HUDEP-2 (cell line): ENCODE measurements at regions not wholly inside any gene's neighbourhood (a gene's known extent, or its start where the extent isn't known, plus 50 kb on each side); places are given as distances from the start of the nearest gene placed in this dataset.
A peak's percentile ranks its signal among the peaks of the same experiment; 100 is the strongest.

ENCODE experiments used
- DNase-seq, 76 experiments: peaks; one replicate each; lab custom pipeline; 2025; ENCODE audit not compliant: unreplicated experiment in 76 of 76; lab: John Stamatoyannopoulos, UW

DNA sequence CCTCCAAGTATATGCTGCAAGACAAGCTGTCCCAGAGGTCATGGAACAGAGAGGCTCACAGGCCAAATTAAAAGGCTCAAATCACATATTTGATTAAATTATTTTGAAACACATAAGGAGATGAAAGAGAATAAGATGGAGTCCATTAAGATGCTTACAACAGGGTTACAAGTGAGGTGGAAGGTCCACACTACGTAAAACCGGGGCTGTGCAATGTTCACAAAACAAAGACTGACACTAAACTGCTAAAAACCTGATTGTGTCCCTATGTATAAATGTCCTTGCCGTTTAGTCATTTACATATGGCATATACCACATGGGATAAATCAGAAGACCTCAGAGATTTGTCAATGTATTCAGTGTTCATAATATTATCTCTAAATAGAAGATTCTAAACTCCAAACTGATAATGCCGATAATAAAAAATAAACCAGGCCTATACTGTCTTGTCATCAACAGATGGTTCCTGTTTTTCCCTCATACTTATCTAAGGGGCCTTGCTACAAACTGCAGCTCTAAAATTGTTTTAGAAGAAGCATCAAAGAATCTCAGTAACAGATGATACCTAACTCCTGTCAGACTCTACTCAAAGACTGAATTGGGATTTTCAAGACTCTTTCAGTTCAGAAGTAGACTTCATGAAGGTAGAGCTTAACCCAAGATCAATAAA is 51.8 kb upstream of the RIPOR2 start:
- no peak for DNase-seq

DNA sequence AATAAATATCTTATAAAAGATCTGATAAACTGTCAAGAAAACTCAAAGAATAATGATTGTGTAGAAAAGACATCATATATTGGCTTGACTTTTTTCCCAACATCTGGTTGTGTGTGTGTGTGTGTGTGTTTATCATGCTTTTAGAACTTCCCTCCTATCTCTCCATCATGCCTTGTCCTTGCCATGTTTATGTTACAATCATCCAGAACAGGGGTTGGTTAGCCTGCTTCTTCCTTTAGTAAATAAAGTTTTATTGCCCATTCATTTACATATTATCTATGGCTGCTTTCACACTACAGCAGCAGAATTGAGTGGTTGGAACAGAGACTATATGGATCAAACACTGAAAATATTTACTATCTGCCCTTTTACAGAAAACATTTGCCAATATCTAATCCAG is 52.8 kb upstream of the RIPOR2 start:
- DNase-seq = no peak

DNA sequence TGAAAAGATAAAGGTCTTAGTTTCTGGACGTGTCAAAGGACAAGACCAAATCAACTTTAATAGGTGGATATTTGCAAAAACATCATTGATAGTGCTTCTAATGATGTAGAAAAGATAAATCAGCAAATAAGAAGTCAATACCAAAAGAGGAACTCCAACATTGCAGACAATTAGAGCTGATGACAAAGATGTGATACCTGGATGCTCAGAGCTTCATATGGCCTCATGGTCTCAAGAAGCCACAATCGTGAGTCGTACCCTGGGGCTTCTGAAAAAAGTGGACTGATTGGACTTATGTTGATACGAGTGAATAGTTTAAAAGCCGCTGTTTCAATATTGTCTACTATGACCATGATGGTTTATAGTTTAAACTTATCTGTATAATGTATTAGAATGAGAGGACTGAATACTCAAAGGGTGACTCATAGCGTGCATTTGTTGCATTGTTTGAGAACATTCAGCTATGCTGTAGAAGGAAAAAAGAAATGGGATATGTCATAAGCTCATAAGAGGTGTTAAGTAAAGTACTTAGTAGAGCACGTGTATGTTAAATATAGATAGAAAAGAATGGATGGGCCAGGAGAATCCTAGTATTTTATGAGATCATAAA is 54.6 kb upstream of the RIPOR2 start:
- DNase-seq = no peak

DNA sequence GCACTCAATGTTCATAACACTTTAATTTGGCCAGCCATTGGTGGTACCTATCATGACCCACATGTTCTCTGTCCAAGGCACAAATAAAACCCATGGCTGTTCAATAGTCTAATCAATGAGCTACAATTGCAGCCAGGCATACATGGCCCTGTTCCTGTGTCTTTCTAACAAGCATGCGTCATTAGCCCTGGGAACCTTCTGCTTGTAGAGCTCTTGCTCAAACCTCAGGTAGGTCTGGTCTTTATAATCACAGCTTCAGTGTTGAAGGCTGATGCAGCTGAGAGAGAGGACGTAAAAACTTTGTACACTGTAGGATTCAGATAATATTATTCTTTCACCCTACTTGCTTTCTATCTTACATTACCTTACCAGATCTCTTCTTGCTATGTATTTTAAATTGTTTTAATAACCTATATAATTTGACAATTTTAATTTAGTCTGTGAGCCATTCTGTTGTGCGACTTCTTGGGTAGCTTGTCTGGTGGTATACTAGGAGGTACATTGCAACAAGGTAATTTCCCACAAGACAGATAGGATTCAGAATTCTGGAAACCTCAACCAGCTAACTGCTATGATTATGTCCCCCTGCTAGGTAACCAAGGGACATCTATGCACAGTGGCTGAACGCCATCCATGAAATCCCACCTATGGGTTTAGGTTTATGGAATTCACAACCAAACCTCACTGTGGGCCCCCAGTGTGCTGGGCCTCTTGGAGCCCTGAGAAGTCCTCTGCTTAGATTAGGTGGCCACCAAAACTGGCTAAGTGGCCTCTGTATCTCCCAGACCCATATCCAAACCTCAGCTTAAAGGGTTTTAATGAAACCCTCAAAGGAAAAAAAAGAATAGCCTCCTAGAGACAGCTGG is 55.4 kb upstream of the RIPOR2 start:
- no peak for DNase-seq

DNA sequence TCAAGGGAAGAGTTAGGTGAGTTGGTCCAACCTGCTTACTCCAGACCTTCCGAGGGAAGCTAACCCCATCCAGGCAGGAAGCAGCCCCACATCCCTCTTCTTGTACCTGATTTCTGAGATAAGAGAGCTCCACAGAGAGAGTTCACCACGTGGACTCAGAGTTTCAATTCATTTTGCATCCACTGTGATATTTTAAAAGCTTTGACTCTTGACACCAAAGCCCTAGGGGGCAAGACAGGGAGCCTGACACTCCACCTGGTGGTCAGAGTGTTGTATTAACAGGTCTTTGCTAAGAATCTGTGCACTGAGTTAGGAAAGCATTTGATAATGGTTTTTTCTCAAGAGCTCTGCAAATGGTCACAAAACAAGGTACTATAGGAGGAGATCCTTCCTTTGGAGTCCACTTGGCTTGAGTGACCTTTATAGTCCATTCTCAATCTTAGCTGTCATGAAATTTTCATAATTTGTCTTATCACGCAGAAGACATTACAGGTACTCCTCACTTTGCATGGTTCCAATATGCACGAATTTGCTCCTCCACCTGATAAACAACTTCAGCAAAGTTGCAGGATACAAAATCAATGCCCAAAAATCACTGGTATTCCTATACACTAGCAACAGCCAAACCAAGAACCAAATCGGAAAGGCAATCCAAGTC is 56.2 kb upstream of the RIPOR2 start:
- DNase-seq = peak in 32 of 76 experiments; percentile 5 to 60 (median 26)

DNA sequence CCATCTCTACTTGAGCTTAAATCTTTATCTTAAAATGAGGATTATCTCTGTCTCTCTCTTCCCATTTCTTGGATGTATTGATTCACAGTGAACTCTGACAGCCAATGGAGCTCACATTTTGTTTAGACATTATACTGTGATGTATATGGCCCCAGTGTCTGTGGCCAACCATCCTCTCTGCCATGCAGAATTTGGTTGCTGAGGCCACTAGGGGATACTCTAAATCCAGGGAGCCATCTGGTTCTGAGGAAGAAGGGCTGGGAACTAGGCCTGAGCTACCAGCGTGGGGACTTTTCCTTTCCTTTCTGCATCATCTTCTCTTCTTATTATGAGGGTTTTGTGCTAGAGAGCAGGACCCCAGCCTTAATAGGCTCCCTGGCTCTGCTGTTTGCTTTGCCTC is 59.1 kb upstream of the RIPOR2 start:
- no peak for DNase-seq

DNA sequence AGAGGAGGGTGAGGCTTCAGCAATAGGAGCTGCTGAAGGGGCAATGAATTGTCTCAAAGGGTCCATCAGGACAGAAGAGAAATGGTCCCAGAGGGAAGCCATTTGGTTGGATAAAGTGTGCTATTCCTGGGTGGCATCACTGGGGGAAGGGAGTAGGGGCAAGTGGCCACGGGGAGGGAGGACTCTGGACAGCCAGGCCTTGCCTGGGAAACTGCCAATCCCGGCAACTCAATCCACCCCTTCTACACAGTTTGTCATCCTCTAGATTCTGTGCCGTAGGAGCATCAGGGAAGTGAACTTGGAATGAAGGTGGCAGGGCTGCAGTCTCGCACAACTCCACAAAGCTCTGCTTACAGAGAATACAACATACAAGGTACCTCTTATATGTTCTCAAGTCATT is 59.5 kb upstream of the RIPOR2 start:
- no peak for DNase-seq

DNA sequence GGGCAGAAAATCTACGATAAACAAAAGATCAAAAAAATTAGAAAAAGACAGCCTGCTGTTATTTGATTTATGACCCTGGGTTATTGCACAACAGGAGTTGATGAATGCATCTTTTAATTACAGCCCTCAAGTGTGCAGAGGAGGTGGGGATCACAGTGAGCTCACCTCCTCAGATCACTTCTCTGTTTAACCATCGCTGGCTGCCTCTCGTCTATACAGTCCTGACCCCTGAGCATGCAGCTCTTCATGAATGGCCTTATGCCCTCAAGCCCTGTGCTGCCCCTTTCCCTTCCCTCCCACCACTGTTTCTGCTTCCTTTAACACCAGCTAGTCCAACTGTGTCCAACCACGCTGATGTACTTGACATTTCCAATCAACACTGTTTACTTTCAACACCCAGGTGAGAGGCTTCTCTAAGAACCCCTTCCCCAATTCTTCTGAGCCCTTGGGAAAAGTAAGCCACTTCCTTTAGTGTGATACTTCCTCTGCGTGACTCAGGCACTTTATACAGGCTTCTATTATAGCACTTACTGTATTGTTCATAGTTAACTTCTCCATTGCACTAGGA is 60.6 kb upstream of the RIPOR2 start:
- no peak for DNase-seq

DNA sequence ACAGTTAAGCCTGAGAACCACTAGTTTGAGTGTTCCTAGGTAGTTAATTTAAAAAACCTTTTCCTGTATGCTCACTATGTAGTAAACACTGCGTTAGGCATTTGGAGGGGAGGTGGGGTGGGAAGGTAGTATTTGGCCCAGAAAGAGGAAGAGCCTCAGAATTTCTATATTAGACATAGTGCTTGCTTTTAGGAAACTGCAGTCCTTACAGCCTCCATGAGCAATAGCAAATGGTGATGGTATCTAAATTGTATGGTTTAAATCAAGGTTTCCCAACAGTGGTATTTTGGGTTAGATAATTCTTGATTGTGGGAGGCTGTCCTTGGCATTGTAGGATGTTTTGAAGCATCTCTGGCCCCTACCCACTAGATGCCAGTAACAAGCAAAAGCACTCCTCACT is 61.5 kb upstream of the RIPOR2 start:
- DNase-seq = no peak

DNA sequence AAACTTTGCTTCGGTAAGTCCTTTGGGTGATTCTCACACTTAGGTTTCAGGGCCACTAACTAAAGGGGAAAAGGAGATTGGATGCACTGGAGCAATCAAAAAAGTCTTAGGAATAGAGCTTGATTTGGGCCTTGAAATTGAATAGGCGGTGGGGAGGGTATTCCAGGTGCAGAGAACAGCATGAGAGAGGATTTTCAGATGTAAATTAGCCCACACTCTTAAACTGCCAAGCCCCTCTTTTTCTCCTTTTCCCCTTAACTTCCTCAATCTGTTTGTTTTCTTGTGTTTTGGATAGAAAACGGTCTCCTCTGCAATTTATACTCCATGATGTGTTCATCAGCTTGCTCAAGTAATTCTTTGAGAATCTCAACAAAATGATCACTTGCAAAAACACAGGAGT is 62.1 kb upstream of the RIPOR2 start:
- no peak for DNase-seq

DNA sequence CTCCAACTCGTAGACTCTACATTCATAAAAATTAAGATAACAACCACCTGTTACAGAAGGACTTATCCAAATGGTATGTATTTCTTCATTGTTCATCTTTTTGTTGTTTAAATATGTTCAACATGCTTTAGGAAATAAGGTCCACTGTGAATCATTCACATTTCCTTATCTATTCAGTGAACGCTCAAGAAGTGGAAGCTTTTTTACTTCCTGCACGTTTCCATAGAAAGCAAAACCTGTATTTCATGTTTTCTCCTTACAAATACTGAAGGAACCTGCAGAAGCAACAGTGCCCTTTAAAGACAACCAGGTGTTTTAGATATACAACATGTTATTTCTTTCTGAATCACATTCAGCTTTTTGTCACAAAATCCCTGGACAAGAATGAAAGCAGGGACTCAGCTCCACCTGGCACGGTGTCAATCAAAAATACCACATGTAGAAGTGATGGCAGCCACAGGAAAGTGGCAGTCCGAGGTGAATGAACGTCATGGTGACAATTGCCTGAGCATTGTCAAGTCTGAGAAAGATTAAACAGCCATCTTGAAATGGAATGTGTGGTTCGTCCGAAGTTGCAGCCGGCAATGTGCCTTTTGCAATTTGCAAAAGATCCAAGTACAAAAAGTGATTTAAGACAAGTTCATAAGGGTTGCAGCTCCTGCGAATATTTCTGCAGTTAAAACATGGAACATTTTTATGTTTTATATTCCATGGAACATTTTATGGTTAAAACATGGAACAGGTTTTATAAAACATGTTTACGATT is 66.7 kb upstream of the RIPOR2 start:
- no peak for DNase-seq

DNA sequence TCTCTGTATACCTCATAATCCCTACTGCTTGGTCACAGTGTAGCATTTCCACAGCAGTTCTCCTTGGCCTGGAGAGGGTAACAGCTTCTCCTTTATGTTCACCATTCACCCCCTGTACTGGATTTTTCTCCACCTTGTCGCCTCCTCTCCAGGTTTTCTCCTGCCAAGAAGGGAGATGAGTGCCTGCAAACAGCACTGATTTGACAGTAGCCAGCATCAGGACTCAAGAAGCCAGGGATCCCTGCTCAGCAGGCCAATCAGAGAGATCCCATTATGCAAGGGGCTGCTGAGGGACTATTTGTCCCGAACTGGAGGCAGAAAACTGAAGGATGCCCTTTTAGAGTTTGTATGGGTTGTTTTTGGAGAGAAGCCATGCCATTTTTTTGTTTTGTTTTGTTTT is 68.6 kb upstream of the RIPOR2 start:
- no peak for DNase-seq

DNA sequence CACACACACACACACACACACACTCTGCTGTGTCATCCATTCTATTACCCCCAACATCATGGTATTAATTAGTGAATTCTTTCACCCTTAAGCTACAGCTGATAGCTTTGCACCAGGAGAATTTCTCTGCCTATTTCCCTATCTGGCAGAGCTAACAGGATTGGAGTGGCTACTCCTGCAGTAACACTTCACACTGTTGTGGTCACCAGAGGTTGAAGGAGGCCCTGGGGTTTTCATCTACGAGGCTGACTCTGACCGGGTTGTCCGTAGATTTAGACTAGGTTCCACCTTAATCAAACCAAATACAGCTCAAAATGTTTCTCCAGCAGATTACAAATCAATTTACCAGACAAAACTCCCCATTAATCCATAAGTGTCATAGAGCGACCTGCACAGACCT is 69.2 kb upstream of the RIPOR2 start:
- DNase-seq = no peak

DNA sequence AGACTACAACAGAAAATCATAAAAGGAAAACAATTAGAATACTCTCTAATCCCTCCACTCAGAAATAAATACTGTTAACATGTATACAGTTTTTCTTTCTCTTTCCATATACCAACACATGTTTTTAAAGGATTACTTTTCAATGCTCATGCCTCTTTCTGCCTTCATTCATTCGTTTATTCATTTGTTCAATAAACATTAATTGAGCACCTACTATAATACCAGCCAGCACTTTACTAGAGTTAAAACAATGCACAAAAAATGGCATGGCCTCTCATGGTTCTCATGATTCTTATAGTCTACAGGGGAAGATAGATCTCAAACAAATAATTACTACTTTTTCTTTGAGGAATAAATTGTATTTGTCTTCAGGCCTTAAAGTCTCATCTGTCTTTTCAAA is 70.3 kb upstream of the RIPOR2 start:
- no peak for DNase-seq

DNA sequence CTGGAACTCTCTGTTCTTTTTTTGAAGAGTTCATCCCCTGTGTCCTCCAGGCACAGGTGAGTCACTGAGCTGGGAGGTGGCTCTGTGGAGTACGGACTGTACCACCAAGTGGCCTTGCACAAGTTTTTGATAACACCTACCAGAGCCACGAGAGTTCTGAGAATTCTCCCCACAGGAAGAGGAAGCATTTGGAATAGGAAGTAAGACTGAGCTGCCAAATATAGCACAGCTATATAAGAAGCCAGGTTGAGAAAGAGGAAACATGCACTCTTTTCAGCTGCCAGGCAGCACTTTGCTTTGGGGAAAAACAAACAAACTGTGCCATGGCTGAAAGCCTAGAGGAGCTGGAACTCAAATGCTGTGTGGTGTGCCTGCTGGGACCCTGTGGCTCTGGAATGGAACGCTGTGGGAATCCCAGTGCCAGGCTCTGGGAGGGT is 70.8 kb upstream of the RIPOR2 start:
- peak in 4 of 76 experiments; percentile 16 to 48 (median 34) for DNase-seq

DNA sequence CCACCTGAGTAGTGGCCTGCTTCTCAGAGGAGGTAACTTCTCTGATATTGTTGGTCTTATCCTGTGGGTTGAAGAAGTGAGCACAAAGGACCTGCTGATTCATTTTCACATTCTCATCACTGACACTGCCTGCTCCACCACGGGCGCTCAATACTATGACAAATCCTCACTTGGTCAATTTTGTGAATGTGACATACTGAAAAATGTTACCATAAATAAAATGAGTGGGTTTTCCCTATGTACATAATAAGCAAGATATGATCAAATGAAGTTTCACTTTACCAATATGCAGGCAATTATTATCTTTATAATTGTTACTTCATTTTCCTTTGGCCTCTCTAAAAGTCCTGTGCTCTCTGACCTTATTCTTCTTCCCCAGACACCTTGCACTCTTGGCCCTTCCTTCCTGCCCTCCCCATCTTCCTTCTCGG is 71.5 kb upstream of the RIPOR2 start:
- no peak for DNase-seq

DNA sequence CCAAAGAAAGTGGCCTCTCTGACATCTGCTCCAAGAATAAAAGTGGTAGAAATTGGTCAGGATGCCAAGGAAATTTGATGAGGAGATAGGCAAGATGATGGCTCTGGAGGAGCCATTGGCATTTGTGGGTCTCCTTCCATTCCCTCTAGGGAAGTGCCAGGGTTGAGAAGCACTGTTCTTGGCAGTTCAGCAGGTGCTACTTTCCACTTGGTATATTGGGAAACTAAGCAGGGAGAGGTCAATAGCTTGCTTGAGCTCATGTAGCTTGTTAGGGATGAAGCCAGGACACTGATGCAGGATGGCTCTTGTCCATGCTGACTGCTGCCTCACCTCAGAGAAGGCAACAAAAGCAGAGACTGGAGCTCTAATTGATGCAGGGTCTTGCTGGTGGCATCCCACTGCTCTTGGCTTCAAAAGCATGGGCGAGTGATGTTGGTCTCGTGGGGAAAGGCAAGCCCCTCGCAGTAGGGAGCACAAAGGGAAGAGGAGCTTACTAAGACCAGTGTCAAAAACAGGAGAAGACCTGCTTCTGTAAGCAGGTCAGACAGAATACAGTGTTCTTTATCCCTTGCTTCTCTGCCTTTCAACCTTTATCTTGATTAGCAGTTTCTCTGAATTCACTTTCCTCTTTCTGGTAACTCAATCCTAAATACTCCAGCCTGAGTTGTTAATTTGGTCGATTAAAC is 73.1 kb upstream of the RIPOR2 start:
- DNase-seq = no peak

DNA sequence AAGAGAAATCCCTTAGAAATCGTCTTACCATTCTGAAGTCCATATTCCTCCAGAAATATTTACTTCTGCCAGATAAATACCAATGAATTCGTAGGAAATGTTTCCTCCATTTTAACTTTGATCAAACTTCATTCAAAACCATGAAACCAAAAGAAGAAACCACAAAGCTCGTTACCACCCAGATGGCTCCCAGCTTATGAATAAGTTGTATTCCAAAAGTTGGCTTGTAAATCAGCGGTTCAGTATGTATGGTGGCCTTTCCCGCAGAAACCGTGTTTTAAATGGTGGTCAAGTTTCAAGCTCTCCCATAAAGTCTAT is 73.6 kb upstream of the RIPOR2 start:
- no peak for DNase-seq

DNA sequence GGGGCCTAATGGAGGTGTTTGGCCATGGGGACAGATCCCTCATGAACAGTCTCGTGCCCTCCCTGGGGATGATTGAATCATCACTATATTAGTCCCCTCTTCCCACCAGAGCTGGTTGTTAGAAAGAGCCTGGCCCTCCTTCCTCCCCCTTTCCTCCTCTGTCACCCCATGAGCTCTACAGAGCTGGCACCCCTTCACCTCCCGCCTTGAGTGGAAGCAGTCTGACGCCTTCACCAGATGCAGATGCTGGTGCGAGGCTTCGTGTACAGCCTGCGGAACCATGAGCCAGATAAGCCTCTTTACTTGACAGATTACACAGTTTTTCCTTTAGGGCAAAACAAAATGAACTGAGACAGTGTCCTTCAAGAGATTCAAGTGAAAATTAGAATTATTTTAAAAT is 74.4 kb upstream of the RIPOR2 start:
- no peak for DNase-seq
